COLO829 (cell line): ENCODE measurements at regions not wholly inside any gene's neighbourhood (a gene's known extent, or its start where the extent isn't known, plus 50 kb on each side); places are given as distances from the start of the nearest gene placed in this dataset.

Experiments used
- DNase-seq: peaks from one replicate; pipeline ENCODE4 v3.0.0; 2012; ENCODE audit warnings: low spot score

DNA sequence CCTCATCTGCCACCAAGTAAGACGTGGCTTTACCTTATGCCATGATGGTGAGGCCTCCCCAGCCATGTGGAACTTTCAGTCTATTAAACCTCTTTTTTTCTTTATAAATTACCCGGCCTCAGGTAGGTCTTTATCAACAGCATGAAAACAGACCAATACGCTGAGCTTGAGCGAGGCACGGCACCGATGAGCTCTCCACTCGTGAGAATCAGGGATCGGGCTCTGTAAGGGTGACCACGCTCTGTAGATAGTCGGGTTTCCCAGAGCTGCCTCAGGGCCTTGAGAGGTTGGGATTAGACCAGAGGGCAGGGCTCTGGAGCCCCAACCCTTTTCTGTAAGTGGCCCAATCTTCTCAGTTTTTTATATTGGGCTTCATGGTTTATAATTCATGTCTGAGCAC lies 360.3 kb upstream of the MYT1L start:
- no peak for DNase-seq

- no peak for DNase-seq
Measured at GRCh38 chr2:2690985-2691384, 359.9 kb upstream of the MYT1L start.

DNA sequence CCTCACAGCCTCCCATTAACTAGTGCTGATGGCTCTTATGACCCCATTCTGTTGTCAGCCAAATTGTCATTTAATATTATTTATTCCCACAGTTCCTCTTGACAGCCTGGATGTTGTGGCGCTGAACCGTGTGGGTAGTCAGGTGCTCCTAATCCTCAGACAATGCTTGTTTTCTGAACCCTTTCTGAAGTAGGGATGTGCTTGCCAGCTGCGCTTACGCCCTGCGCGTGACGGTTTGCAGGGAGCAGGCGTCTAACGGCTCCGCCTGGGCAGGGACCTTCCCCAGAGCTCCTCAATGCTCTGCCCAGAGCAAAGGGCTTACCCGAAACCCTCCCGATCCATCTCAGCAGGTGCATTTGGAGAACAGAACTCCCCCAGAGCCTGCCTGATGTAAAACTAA lies 358.2 kb upstream of the MYT1L start:
- DNase-seq = no peak

- no peak for DNase-seq
Measured at GRCh38 chr2:2688254-2688653, 357.2 kb upstream of the MYT1L start.

DNA sequence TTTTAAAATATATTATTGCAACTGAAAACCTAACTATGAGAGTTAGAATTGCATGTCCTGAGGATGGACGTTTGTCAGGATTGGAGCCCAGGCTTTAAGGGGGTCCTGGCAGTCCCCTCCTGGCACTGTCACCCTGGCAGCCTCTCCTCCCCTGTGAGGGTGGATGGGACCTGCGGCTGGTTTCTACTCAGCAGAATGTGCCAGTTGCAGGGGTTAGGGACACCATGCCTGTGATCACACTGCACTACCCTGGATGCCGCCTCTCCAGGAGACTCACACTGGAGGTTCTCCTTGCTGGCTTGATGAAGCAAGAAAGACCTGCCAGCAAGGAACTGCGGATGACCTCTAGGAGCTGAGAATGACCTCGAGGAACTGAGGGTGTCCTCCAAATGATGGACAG lies 356.7 kb upstream of the MYT1L start:
- DNase-seq = no peak

GRCh38 chr2:2686222-2686621 lies 355.1 kb upstream of the MYT1L start:
- no peak for DNase-seq

DNA sequence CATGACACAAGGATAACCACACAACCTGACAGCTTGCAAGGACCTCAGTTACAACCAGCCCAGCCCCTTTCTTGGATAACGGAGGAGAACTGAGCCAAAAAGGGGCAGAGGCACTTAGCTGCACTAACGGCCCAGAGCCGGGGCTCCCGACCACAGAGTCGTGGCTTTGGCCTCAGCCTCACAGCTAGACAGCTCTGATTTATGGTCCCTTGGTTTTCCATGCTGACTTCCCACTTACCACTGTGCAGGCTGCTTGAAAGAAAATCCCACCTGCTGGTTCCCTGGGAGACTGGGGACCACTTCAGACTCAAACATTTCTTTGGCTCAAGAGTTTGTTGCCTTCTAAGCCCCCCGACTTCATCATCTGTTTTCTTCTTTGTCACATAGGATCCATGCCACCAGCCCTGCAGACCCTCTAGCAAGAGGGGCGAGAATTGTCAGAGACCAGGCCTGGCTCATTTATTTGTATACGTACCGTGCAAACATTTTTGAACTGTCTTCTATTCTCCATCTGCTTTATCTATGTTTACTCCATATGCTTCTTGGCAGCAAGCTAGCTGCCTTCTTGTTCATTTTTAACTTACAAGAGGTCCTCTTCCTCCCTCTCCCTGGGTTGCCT lies 352.6 kb upstream of the MYT1L start:
- no peak for DNase-seq

- DNase-seq = no peak
Measured at GRCh38 chr2:2682700-2683342, 351.7 kb upstream of the MYT1L start.

GRCh38 chr2:2681711-2682251 lies 350.7 kb upstream of the MYT1L start:
- no peak for DNase-seq

DNA sequence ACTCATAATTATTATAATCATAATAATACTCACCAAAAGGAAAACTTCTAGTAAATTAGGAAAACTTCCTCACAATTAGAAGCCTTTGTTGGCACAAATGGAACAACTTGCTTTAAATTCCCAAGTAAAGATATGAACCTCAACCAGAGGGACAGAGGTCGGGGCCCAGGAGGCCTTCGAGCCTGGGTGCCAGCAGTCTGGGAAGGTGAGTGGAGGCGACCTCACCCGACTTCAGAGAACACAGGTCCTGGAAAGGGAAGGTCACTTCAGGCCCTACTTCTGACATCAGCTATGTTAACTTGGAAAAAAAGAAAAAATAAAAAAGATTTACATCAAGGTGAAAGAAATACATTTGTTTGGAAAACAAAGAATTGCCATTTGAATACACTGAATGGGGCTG lies 350.0 kb upstream of the MYT1L start:
- no peak for DNase-seq

GRCh38 chr2:2674831-2675230 lies 343.8 kb upstream of the MYT1L start:
- no peak for DNase-seq

DNA sequence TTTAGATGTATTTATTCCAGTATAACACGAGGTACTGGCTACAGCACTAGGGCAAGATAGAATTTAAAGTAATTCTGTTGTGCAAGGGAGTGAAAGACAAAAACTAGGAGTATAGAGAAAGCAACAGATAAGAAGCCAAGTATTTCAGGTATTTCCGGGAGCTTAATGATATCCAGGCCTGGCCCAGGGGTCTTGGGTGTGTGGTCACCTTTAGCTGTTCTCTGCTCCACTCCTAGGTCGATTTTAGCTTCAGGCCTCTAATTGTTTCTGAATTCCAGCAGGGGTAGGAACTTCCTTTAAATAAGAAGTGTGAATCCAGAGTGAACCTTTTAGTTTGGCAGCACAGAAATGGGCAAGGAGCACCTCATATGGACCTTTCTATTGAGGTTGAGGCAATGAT lies 342.3 kb upstream of the MYT1L start:
- DNase-seq = no peak

- DNase-seq = no peak
Measured at GRCh38 chr2:2672249-2672648, 341.2 kb upstream of the MYT1L start.

DNA sequence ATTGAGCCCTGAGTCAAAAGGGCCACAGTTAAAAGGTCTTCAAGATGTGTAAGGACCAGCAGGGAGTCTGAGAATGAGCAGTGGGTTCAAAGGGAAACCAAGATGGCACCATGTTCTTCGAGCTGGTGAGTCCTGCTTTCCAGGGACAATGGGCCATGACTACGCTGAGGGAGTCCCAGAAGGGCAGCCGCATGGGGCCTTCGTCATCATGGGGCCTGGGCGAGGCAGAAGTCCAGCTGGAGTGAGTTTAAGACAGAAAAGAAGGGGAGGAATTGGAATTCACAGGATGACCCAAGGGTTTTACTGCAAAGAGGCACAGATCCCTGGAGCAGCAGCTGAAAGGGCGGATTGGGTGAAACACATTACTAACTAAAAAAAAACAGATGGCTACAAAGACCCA lies 340.8 kb upstream of the MYT1L start:
- DNase-seq = no peak

- DNase-seq = no peak
Measured at GRCh38 chr2:2669316-2669715, 338.2 kb upstream of the MYT1L start.

DNA sequence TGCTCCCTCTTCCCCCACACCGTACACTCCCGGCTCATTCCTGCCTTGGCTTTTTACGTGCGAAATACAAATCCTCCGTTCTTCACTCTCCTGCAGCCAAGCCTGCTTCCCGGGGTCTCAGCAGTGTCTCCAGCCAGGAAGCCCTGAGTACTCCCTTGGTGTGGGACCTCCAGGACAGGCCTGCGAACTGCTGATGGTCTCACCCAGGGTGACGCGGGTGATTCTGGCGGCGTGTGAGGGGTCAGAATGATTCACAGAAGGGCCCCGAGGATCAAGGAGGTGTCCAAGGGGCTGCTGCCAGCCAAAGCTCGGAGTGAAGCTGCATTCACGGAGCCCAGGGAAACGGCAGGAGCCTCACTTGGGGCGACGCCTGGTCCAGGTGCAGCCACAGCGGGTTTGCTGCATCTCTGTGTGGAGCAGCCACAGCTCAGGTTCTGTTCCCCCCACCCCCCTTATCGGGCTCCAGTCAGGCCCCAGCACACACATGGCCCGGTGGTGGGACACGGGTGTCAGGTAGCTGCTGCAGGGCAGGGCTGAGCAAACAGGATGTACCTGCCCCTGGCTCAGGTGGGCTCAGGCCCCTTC lies 337.7 kb upstream of the MYT1L start:
- no peak for DNase-seq

DNA sequence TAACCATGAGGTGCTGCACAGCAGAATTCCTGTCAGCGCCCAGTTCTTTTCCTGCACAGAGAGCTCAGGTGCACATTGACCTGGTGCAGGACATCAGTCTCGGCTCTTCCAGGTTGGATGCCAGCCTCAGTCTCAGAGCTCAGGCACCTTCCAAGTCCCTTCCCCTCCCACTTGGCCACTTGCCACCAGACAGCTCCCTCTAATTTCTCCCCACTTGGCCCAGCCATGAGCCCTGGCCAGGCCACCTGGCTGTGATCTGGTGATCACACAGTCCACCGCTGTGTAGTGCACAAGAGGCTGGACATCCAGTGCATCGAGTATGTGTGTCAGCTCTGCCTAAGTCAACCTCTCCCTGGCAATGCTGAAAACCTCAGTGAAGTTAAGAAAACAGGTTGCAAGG lies 336.6 kb upstream of the MYT1L start:
- no peak for DNase-seq

GRCh38 chr2:2665834-2666133 lies 334.7 kb upstream of the MYT1L start:
- DNase-seq = no peak

DNA sequence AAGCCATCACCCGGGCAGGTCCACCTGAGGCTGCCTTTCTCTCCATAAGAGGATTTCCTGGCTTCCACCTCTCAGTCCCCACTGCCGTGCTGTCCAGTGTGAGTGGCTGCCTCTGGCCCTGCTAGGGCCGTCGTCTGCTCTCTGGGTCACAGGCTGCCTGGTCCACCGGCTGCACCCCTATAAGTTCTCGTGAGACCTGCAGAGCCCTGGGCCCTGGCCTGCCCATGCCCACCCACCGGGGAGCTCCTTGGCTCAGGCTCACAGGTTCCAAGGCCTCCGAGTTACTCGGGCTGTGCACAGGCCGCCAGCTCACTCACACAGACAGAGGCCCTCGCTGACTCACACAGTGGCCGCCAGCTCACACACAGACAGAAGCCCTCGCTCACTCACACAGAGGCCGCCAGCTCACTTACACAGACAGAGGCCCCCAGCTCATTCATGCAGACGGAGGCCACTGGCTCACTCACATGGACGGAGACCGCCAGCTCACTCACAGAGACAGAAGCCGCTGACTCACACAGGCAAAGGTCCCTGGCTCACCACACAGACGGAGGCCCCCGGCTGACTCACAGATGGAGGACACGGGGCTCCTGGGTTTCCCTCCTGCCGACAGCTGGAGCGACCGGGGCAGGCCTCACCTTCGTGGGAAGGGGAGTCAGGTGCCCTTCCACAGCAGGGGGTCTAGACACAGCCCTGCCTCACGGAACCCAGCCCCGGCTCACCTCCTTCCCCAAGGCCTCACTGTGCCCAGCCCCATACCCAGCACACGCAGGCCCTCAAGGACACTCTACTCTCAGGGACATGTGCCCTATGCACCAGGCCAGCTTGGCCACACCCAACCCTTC lies 334.1 kb upstream of the MYT1L start:
- no peak for DNase-seq

- DNase-seq = no peak
Measured at GRCh38 chr2:2663401-2664036, 332.4 kb upstream of the MYT1L start.

DNA sequence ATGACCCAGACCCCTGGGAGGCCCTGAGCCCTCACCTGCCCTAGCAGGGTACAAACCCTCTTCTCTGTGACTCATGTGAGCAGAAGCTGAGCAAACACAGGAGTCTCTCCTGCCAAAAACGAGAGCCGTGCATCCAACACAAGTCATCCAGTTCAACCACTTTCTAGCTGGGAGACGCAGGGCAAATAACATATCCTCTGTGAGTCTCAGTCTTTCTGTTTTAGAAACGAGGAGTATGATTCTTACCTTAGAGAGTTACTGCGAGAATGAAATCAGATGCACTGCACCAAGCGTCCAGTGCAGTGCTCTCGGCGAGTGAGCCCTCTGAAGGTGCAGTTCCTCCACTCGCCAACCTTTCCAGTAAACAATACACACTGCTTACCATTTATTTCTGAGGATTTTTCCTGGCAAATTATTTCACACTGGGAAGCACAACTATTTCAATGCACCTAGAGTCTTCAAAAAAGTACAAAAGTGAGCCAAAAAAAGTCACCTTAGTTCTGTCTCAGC lies 331.8 kb upstream of the MYT1L start:
- no peak for DNase-seq
